ENCODE measurements at regions not wholly inside any gene's neighbourhood (a gene's known extent, or its start where the extent isn't known, plus 50 kb on each side); places are given as distances from the start of the nearest gene placed in this dataset.
A peak's percentile ranks its signal among the peaks of the same experiment; 100 is the strongest.

- DNase-seq (ENCODE audit: low read depth): no peak
- H3K4me3 ChIP-seq (replicated peaks; ENCODE audit: low read depth, low read length): no peak overlapping the region
- TF ChIP-seq, protein P1, sequence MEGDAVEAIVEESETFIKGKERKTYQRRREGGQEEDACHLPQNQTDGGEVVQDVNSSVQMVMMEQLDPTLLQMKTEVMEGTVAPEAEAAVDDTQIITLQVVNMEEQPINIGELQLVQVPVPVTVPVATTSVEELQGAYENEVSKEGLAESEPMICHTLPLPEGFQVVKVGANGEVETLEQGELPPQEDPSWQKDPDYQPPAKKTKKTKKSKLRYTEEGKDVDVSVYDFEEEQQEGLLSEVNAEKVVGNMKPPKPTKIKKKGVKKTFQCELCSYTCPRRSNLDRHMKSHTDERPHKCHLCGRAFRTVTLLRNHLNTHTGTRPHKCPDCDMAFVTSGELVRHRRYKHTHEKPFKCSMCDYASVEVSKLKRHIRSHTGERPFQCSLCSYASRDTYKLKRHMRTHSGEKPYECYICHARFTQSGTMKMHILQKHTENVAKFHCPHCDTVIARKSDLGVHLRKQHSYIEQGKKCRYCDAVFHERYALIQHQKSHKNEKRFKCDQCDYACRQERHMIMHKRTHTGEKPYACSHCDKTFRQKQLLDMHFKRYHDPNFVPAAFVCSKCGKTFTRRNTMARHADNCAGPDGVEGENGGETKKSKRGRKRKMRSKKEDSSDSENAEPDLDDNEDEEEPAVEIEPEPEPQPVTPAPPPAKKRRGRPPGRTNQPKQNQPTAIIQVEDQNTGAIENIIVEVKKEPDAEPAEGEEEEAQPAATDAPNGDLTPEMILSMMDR (IDR thresholded peaks at IDR 0.05; ENCODE audit: low read length, missing control alignments): no peak
Observed at GRCh38 chr15:97143592-97144376, 813.3 kb downstream of the NR2F2 start.

DNA sequence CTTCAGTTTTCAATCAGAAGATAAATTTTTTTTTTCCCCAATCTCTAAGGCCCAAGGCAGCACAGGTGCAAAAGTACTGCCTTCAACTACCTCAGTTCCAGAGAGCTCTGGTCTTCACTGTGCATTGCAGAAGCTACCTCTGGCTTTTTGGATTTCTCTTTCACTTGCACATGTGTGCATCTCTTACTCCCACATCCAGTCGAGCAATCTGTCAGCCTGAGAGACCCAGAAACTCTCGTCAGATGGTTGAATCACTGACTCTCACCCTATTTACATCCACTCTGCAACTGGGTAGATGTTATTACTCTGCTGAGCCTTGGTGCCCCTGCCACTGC is 813.8 kb downstream of the NR2F2 start:
- TF ChIP-seq, protein P1 (IDR thresholded peaks at IDR 0.05; ENCODE audit: low read length, missing control alignments): no peak
- DNase-seq (ENCODE audit: low read depth): no peak

DNA sequence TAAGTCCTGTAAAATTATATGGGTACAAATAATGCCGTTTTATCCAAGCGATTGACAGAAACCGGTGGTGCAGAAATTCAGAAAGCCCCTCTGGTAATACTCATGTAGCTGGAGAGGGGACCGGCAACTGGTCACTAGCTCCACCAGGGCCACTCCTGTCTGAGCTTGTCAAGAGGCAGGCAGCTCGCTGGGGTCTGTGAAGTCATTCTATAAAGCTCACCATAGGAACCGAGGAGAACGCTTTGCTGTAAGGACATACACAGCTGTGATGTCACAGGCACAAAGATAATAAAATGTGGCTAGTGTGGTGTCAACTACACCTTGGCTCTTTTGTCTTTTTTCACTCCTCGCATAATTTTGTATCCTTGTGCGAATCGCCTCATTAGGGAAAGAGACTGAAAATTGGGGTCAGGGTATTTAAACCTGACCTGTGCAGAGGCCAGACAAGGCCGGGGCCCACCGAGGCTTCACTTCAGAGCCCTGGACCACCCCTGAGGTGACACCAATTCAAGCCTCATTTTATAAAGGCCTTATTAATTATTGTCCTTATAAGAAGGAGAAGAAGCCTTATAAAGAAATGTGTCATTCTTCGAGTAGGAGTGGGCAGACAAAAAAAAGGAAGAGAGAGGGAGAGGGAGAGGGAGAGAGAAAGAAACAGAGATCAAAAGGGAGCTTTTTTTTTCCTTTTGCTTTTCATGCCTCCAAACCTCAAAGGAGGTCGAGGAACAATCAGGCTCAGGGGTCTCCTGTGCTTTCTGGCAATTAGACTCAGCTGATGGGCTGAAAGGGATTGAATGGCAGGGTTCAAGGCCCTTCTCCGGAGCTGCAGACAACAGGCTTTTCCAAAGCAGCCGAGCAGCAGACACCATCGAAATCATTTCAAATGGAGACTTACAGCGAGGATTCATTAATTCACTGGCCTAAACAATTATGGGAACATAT is 813.3 kb upstream of the ARRDC4 start:
- TF ChIP-seq, protein P1 (IDR thresholded peaks at IDR 0.05; ENCODE audit: low read length, missing control alignments): no peak
- no peak for DNase-seq (ENCODE audit: low read depth)

More for the DNA sequence above, 813.8 kb downstream of the NR2F2 start:
- no peak overlapping the region for H3K4me3 ChIP-seq (replicated peaks; ENCODE audit: low read depth, low read length)

GRCh38 chr15:97153356-97153965 is 807.0 kb upstream of the ARRDC4 start:
- no peak overlapping the region for H3K4me3 ChIP-seq (replicated peaks; ENCODE audit: low read depth, low read length)
- TF ChIP-seq, protein P1 (IDR thresholded peaks at IDR 0.05; ENCODE audit: low read length, missing control alignments): no peak
- no peak for DNase-seq (ENCODE audit: low read depth)

More for the DNA sequence above, 813.3 kb upstream of the ARRDC4 start:
- H3K4me3 ChIP-seq (replicated peaks; ENCODE audit: low read depth, low read length): no peak overlapping the region

DNA sequence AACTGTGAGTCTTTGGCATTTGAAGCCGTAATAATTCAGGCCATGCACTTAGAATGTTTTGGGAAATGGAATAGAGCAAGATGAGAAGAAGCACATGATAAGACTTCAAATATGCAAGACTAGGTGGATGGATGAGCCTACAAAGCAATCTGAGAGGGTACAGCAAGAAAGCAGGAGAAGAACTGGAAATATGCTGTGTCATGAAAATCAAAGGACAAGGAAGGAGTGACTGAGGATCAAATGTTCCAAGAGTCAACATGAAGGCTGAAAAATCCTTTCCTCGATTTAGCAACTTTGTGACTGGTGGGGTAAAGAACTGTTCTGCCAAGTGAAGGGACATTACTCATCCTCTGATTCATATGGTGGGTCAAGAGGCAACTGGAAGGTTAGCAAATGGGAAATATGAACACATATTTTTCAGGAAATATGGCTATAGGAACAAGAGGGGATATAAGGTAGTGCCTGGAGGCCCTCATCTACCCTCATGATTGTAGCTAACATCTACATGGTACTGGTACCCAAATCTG is 803.7 kb upstream of the ARRDC4 start:
- no peak overlapping the region for H3K4me3 ChIP-seq (replicated peaks; ENCODE audit: low read depth, low read length)
- TF ChIP-seq, protein P1 (IDR thresholded peaks at IDR 0.05; ENCODE audit: low read length, missing control alignments): no peak
- peak; percentile 11 for DNase-seq (ENCODE audit: low read depth)

GRCh38 chr15:97162805-97163495 is 797.6 kb upstream of the ARRDC4 start:
- TF ChIP-seq, protein P1 (IDR thresholded peaks at IDR 0.05; ENCODE audit: low read length, missing control alignments): no peak
- DNase-seq (ENCODE audit: low read depth): no peak
- no peak overlapping the region for H3K4me3 ChIP-seq (replicated peaks; ENCODE audit: low read depth, low read length)

Data from fibroblast of pulmonary artery (primary cell).